ENCODE measurements at regions not wholly inside any gene's neighbourhood (a gene's known extent, or its start where the extent isn't known, plus 50 kb on each side); places are given as distances from the start of the nearest gene placed in this dataset.

- no peak overlapping the region for H3K4me2 ChIP-seq (ENCODE audit: insufficient read depth in 1 of 2, low read depth in 2 of 2, low read length in 2 of 2)
- FAIRE-seq (no peak), DNase-seq (ENCODE audit: low read depth in 1 of 2, low spot score in 2 of 2) (no peak)
- H2BK120ac ChIP-seq (replicated peaks; ENCODE audit: low read depth, low read length): no peak overlapping the region
- no peak overlapping the region for H3K14ac ChIP-seq (ENCODE audit: insufficient read length)
- H3K79me2 ChIP-seq (ENCODE audit: control insufficient read depth in 1 of 2, insufficient read depth in 2 of 2, low read length in 2 of 2): no peaks in the 10 kb centered on the region
- H2AFZ ChIP-seq (ENCODE audit: low read length): no peak overlapping the region
- H2BK5ac ChIP-seq (ENCODE audit: low read depth, low read length): no peak overlapping the region
- no peaks in the 10 kb centered on the region for H3K79me1 ChIP-seq (ENCODE audit: low read depth, low read length)
- no peak overlapping the region for H2BK12ac ChIP-seq (ENCODE audit: low read depth, low read length)
- H4K91ac ChIP-seq (replicated peaks; ENCODE audit: insufficient read length, low read length): no peak overlapping the region
- no peaks in the 10 kb centered on the region for H3K36me3 ChIP-seq (ENCODE audit: control insufficient read depth in 2 of 4, insufficient read depth in 4 of 4, low read length in 3 of 4)
- no peak overlapping the region for H3K56ac ChIP-seq (replicated peaks; ENCODE audit: insufficient read length, low read depth, low read length)
- no peak overlapping the region for H4K8ac ChIP-seq (ENCODE audit: extremely low read depth, insufficient read depth, low read length)
- H3K4me3 ChIP-seq (ENCODE audit: extremely low read depth in 1 of 4, insufficient read depth in 2 of 4, low read depth in 3 of 4, low read length in 4 of 4): no peak overlapping the region
- no peak overlapping the region for H2BK20ac ChIP-seq (ENCODE audit: low read length)
- no peaks in the 10 kb centered on the region for H3K23me2 ChIP-seq (ENCODE audit: low read depth, low read length)
- H3K27ac ChIP-seq (ENCODE audit: low read depth, low read length): no peak overlapping the region
- peaks cover 0 to 6% (median 0%) of the 10 kb centered on the region in 4 experiments; a peak in 3 of 7 replicates for H3K4me1 ChIP-seq (replicated peaks in 1 of 4; ENCODE audit: control insufficient read depth in 3 of 4, insufficient read depth in 4 of 4, low read length in 3 of 4)
- H3K18ac ChIP-seq (ENCODE audit: extremely low read depth, low read length): no peak overlapping the region
- H3K4ac ChIP-seq (replicated peaks; ENCODE audit: insufficient read length, low read depth, low read length): no peak overlapping the region
- H3K23ac ChIP-seq (ENCODE audit: insufficient read length): no peak overlapping the region
- no peak overlapping the region for H2AK5ac ChIP-seq (ENCODE audit: low read depth, low read length)
- H3K9me3 ChIP-seq (ENCODE audit: insufficient read depth in 2 of 2, low read depth in 1 of 2, low read length in 1 of 2): no peaks in the 10 kb centered on the region
- H3K27me3 ChIP-seq (replicated peaks in 1 of 4; ENCODE audit: control insufficient read depth in 3 of 4, extremely low read depth in 1 of 4, insufficient read depth in 3 of 4, low read length in 3 of 4): no peaks in the 10 kb centered on the region
- CTCF ChIA-PET (ENCODE audit: partially characterized antibody): interaction anchor here (1.1 to 2.0 kb wide), 2 partner anchors 10 to 22 kb away, joined by 3 to 7 read pairs; no protein-coding TSS in a partner anchor
- no peak overlapping the region for H2BK15ac ChIP-seq (ENCODE audit: low read length)
- POLR2A ChIA-PET (ENCODE audit: partially characterized antibody): no interaction called here
- no peaks in the 10 kb centered on the region for H4K20me1 ChIP-seq (replicated peaks in 1 of 2; ENCODE audit: control insufficient read depth in 1 of 2, insufficient read depth in 2 of 2, low read length in 2 of 2)
- H3K9ac ChIP-seq (replicated peaks in 1 of 4; ENCODE audit: extremely low read depth in 1 of 4, low read depth in 3 of 4, low read length in 3 of 4): no peak overlapping the region
- no peak overlapping the region for H4K5ac ChIP-seq (ENCODE audit: insufficient read length, low read depth, low read length)
- 92% methylated on average over 2 of the region's 2 CpGs; no CpG with 5 or more reads in 1 of the 2 experiments for WGBS, 2 experiments (ENCODE audit: extremely low coverage in 1 of 2, insufficient coverage in 1 of 2, insufficient read length in 1 of 2, insufficient replicate concordance in 2 of 2, low coverage in 1 of 2, low lambda C conversion rate in 2 of 2, missing lambda C conversion rate in 1 of 2)
- TF ChIP-seq POU5F1 (IDR thresholded peaks at IDR 0.05; ENCODE audit: low read depth, low read length) (no peak), SIN3A (conservative IDR thresholded peaks at IDR 0.05 in 1 of 2, IDR thresholded peaks at IDR 0.05 in 1 of 2; ENCODE audit: low read depth in 1 of 2, low read length in 2 of 2) (no peak), JUND (IDR thresholded peaks at IDR 0.05; ENCODE audit: low read length) (no peak), EP300 (IDR thresholded peaks at IDR 0.05; ENCODE audit: borderline replicate concordance in 1 of 2, low read depth in 2 of 2, low read length in 2 of 2) (no peak), BACH1 (IDR thresholded peaks at IDR 0.05; ENCODE audit: low read length) (no peak), BCL11A (IDR thresholded peaks at IDR 0.05; ENCODE audit: low read depth in 2 of 2, low read length in 2 of 2) (no peak), SP2 (IDR thresholded peaks at IDR 0.05; ENCODE audit: low read length) (no peak), CTBP2 (IDR thresholded peaks at IDR 0.05; ENCODE audit: borderline replicate concordance, insufficient read depth, insufficient read length, low read length) (no peak), SP1 (IDR thresholded peaks at IDR 0.05; ENCODE audit: low read depth, low read length) (no peak), NRF1 (IDR thresholded peaks at IDR 0.05; ENCODE audit: low read depth, low read length) (no peak)
- TF ChIP-seq, protein P1, sequence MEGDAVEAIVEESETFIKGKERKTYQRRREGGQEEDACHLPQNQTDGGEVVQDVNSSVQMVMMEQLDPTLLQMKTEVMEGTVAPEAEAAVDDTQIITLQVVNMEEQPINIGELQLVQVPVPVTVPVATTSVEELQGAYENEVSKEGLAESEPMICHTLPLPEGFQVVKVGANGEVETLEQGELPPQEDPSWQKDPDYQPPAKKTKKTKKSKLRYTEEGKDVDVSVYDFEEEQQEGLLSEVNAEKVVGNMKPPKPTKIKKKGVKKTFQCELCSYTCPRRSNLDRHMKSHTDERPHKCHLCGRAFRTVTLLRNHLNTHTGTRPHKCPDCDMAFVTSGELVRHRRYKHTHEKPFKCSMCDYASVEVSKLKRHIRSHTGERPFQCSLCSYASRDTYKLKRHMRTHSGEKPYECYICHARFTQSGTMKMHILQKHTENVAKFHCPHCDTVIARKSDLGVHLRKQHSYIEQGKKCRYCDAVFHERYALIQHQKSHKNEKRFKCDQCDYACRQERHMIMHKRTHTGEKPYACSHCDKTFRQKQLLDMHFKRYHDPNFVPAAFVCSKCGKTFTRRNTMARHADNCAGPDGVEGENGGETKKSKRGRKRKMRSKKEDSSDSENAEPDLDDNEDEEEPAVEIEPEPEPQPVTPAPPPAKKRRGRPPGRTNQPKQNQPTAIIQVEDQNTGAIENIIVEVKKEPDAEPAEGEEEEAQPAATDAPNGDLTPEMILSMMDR (IDR thresholded peaks at IDR 0.05; ENCODE audit: control extremely low read depth in 1 of 3, insufficient read depth in 1 of 3, low read depth in 1 of 3, low read length in 3 of 3): no peak
Observed at GRCh38 chr5:29950416-29951145, 1242.9 kb upstream of the CDH6 start.

All from H1 (cell line).